Endothelial cell of umbilical vein (primary cell): ENCODE measurements at regions not wholly inside any gene's neighbourhood (a gene's known extent, or its start where the extent isn't known, plus 50 kb on each side); places are given as distances from the start of the nearest gene placed in this dataset.

Experiments
- POLR2A ChIP-seq: IDR thresholded peaks from 2 replicates; pipeline ENCODE4 v1.6.1; 2012; ENCODE audit warnings: low read depth, mild to moderate bottlenecking, control low read depth, low read length
- POLR2AphosphoS5 ChIP-seq: IDR thresholded peaks from 2 replicates; pipeline ENCODE4 v1.6.1; 2012; ENCODE audit warnings: low read depth, mild to moderate bottlenecking, control low read depth, low read length, moderate library complexity; ENCODE audit not compliant: insufficient read depth
- TF ChIP-seq, protein P1 (sequence below), 2 donors: IDR thresholded peaks; 1 replicate in 1 of 2; 2 replicates in 1 of 2; pipeline ENCODE4 v1.5.1; 2011; ENCODE audit warnings: low read length in 2 of 2, mild to moderate bottlenecking in 2 of 2, moderate library complexity in 2 of 2, control low read depth in 1 of 2, inconsistent platforms in 1 of 2, low read depth in 1 of 2; ENCODE audit not compliant: insufficient read depth in 1 of 2; ENCODE audit errors: extremely low read depth in 1 of 2
- TF ChIP-seq, protein P2 (sequence below): IDR thresholded peaks from 2 replicates; pipeline ENCODE4 v1.6.1; 2011; ENCODE audit not compliant: insufficient read depth, insufficient read length

DNA sequence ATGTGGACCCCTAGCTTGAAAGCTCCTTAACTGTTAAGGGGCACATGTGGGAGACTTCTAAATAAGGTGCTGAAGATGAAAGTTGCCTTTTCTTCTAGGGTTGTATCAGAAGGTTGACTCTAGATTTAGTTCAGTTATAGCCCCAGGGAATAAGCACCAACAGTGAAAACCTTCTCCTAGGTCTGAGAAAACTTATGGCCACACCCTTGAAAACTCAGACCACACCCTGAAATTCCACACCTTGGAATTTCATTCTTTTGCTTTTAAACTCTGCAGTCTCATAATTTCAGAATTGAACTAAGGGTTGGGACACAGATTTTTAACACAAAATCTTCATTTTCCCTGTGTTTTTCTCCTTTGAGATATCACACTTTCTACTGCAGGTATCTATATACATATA is 355.8 kb upstream of the IL12A start:
- TF ChIP-seq, protein P1, sequence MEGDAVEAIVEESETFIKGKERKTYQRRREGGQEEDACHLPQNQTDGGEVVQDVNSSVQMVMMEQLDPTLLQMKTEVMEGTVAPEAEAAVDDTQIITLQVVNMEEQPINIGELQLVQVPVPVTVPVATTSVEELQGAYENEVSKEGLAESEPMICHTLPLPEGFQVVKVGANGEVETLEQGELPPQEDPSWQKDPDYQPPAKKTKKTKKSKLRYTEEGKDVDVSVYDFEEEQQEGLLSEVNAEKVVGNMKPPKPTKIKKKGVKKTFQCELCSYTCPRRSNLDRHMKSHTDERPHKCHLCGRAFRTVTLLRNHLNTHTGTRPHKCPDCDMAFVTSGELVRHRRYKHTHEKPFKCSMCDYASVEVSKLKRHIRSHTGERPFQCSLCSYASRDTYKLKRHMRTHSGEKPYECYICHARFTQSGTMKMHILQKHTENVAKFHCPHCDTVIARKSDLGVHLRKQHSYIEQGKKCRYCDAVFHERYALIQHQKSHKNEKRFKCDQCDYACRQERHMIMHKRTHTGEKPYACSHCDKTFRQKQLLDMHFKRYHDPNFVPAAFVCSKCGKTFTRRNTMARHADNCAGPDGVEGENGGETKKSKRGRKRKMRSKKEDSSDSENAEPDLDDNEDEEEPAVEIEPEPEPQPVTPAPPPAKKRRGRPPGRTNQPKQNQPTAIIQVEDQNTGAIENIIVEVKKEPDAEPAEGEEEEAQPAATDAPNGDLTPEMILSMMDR (IDR thresholded peaks at IDR 0.05; ENCODE audit: extremely low read depth in 1 of 2, insufficient read depth in 1 of 2, low read depth in 1 of 2, low read length in 2 of 2), result no peak
- TF ChIP-seq, protein P2, sequence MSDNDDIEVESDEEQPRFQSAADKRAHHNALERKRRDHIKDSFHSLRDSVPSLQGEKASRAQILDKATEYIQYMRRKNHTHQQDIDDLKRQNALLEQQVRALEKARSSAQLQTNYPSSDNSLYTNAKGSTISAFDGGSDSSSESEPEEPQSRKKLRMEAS, result no peak
- TF ChIP-seq POLR2A, result no peak
- no peak for TF ChIP-seq POLR2AphosphoS5
